ENCODE measurements at regions not wholly inside any gene's neighbourhood (a gene's known extent, or its start where the extent isn't known, plus 50 kb on each side); places are given as distances from the start of the nearest gene placed in this dataset.
"Not testable (repeated sequence)": the region's sequence is repeated elsewhere in the genome, so short reads cannot be mapped to it uniquely, and the experiment has no call there.

- DNase-seq: not testable (repeated sequence)
These were observed 392.9 kb downstream of the GOLGA6L6 start for GRCh38 chr15:20148679-20149078.

- DNase-seq: not testable (repeated sequence)
These were observed 393.6 kb downstream of the GOLGA6L6 start for GRCh38 chr15:20148008-20148407.

GRCh38 chr15:20144333-20145036, 397.1 kb downstream of the GOLGA6L6 start:
- not testable (repeated sequence) for DNase-seq

- DNase-seq: not testable (repeated sequence)
These were observed 398.7 kb downstream of the GOLGA6L6 start for GRCh38 chr15:20142906-20143305.

GRCh38 chr15:20142410-20142809, 399.2 kb downstream of the GOLGA6L6 start:
- DNase-seq: not testable (repeated sequence)

- DNase-seq: not testable (repeated sequence)
These were observed 416.9 kb downstream of the GOLGA6L6 start for GRCh38 chr15:20124668-20125067.

- DNase-seq: no peak
These were observed 435.6 kb downstream of the GOLGA6L6 start for GRCh38 chr15:20106026-20106425.

- not testable (repeated sequence) for DNase-seq
These were observed 436.3 kb downstream of the GOLGA6L6 start for GRCh38 chr15:20105011-20105990.

- not testable (repeated sequence) for DNase-seq
These were observed 437.0 kb downstream of the GOLGA6L6 start for GRCh38 chr15:20104551-20104950.

- not testable (repeated sequence) for DNase-seq
These were observed 438.7 kb downstream of the GOLGA6L6 start for GRCh38 chr15:20102862-20103261.

- not testable (repeated sequence) for DNase-seq
These were observed 439.4 kb downstream of the GOLGA6L6 start for GRCh38 chr15:20102209-20102608.

- not testable (repeated sequence) for DNase-seq
These were observed 440.3 kb downstream of the GOLGA6L6 start for GRCh38 chr15:20101281-20101680.

GRCh38 chr15:20100604-20101270, 440.9 kb downstream of the GOLGA6L6 start:
- not testable (repeated sequence) for DNase-seq

GRCh38 chr15:20095699-20096303, 445.8 kb downstream of the GOLGA6L6 start:
- not testable (repeated sequence) for DNase-seq

- not testable (repeated sequence) for DNase-seq
These were observed 452.1 kb downstream of the GOLGA6L6 start for GRCh38 chr15:20089541-20089940.

GRCh38 chr15:20084026-20084425, 457.6 kb downstream of the GOLGA6L6 start:
- DNase-seq: not testable (repeated sequence)

GRCh38 chr15:20074082-20074481, 467.5 kb downstream of the GOLGA6L6 start:
- DNase-seq: not testable (repeated sequence)

- DNase-seq: not testable (repeated sequence)
These were observed 472.6 kb downstream of the GOLGA6L6 start for GRCh38 chr15:20069043-20069442.

GRCh38 chr15:20066173-20066572, 475.4 kb downstream of the GOLGA6L6 start:
- DNase-seq: not testable (repeated sequence)

- not testable (repeated sequence) for DNase-seq
These were observed 476.1 kb downstream of the GOLGA6L6 start for GRCh38 chr15:20065508-20065907.

GRCh38 chr15:20063167-20063566, 478.4 kb downstream of the GOLGA6L6 start:
- not testable (repeated sequence) for DNase-seq

GRCh38 chr15:20060838-20061237, 480.8 kb downstream of the GOLGA6L6 start:
- not testable (repeated sequence) for DNase-seq
